ENCODE measurements at regions not wholly inside any gene's neighbourhood (a gene's known extent, or its start where the extent isn't known, plus 50 kb on each side); places are given as distances from the start of the nearest gene placed in this dataset.
"Not testable (repeated sequence)": the region's sequence is repeated elsewhere in the genome, so short reads cannot be mapped to it uniquely, and the experiment has no call there.

DNA sequence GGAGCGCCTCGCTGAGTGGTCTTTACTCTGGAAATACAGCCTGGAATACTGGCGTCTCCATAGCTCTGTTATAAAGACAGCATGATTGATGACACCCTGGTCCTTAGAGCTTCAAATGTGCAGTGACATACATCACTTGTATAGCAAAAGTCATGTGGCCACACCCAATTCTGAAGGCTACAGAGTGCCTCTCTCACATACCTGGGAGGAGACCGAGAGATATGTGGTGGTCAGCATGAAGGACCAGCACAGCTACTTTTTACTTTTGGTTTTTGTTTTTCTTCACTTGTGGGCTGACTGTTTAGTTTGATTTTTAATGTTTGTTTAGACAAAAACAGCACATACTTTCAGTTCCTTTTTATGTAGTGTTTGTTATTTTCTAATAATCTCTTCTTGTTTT lies 938.5 kb upstream of the SOX11 start:
- no peak for DNase-seq

DNA sequence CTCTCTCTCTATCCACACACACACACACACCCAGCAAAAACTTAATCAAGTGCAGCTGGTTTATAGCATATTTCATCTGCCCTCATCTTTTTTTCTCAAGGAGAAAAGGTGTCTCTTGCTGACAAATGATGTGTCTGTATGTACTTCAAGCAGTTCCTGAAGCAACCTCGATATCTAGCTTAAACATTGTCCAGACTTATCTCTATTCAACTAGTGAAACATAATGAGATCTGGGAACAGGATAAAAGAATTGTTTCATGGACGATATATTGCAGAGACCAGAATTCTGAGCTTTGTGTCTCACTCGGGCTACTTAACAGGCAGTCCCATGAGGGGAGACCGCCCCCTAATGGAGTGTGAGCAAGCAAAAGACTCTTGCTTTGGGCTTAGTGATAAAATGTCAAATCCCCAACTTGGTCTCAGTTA lies 929.2 kb upstream of the SOX11 start:
- peak; percentile 44 for DNase-seq

DNA sequence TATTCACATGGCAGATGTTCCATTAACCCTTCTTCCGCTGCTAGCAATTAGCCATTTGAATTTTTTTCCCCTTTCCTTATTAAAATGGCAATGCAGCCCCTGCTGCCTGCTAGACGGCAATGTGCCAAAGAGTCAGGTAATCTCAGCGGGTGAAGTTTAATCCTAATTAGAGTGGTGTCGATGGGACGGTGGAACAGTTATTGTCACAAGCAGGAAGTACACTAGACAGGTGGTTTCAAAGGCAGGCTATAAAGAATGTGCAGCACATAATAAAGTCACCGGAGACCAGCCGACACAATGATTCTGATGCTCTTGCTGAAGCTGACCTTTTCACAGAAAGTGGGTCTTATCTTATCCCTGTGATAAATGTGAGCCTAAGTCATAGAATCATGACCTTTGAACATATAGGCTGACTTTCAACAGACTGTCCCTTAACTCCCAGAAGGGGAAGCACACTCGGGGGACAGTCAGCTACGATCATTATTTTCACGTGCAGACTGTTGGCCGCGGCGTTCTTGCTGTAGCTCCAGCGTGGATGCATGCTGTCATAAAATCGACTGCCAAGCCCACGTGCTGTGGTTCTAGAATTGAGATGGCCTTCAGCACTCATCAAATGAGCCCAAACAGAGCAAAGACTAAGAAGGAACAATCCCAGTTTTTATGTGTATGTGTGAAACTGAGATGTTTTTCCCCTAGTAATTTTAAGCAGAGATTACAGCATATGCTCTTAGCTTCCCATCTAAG lies 926.2 kb upstream of the SOX11 start:
- DNase-seq = peak; percentile 12

DNA sequence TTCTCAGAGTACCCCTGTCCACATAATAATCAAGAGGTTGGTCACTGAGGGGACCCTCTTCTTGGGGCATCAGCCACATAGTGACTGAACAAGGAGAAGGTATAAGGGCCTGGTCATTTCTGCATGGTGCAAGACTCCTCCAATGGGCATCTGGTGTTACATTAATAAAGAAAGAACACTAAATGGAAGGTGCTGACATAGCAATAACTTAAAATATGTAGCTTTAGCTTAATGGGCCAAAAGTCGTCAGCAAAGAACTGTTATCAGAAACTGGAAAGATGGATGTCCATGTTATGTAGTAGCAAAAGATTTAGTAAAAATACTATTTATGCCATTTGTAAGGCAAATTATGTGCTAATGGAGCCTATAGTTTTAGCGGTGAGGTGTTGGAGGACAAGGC lies 916.5 kb upstream of the SOX11 start:
- DNase-seq = no peak

DNA sequence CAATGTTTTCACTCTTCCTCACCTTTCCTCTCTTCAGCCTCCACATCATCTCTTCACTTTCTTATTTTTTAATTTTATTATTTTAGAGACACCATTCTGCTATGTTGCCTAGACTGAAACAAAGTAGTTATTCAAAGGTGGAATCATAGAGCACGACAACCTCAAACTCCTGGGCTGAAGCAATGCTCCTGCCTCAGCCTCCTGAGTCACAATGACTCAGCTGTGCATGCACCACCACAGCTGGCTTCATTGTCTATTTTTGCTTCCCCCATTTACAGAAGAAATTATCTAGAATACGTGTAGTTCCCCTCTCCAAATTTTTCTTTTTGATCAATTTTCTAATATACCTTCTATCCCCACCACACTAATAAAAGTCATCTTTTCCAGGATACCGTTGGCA lies 911.5 kb upstream of the SOX11 start:
- no peak for DNase-seq

DNA sequence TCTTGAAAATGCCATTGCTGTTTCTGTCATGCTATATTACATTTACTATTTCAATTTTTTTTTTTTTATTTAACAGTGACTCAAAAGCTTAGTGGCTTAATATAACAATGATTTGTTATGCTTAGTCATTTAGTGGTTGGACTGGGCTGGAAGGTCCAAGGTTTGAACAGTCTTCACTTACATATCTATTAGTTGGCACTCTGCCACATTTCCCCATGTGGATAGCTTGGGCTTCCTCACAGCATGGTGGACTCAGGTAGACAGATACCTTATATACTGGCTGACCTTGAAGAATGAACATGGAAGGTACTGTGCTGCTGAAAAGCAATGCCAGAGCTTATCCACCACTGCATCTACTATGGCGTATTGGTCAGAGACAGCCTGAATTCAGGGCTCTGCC lies 909.5 kb upstream of the SOX11 start:
- DNase-seq = no peak

DNA sequence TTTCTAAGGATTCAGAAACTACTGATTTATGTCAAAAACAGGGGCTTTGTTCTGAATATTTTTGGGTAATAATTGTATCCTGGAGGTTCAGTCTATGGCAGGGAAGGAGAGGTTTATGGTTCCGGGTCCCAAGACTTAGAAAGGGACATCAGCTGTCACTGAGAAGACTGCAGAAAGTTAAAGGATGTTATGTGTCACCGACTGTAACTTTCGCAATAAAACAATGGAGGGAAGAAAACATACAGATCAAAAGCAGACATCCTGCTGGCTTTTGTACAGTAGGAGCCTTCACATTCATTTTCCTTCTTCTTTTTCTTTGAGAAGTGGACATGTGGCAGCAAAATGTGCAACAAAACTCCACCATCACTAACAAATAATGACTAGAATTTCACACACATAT lies 900.7 kb upstream of the SOX11 start:
- DNase-seq = no peak

DNA sequence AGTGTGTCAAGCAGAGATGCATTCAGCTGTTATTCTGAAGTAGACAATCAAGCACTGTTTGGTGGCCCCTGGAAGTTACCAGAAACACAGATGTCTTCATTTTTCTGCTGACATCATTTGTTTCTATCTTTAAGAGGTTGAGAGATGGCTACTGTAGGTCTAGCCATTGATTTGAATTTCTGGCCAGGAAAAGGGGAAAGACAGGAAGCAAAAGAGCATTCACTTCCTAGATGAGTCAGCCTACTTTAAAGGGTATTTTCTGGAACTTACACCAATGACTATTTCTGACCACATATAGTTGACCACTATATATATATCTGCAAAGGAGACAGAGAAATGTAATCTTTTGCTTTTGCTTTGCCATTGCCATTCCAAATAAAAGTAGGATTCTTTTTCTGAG lies 900.1 kb upstream of the SOX11 start:
- no peak for DNase-seq

DNA sequence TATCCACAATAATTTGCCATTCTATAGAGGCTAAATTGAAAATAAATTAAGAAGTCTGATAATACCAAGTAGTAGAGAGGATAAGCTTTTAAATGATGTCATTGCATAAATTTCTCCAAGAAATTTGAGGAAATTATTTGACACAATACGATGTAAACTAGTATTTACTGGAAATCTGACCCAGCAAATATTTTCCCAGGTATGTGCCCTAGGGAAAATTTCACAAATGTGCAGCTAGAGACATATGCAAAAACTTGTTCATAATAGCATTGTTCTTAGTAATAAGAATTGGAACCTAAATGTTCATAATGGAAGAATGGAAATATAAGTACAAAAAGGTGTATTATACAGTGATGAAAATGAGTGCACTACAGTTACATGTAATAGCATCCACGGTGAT lies 888.8 kb upstream of the SOX11 start:
- DNase-seq = no peak

DNA sequence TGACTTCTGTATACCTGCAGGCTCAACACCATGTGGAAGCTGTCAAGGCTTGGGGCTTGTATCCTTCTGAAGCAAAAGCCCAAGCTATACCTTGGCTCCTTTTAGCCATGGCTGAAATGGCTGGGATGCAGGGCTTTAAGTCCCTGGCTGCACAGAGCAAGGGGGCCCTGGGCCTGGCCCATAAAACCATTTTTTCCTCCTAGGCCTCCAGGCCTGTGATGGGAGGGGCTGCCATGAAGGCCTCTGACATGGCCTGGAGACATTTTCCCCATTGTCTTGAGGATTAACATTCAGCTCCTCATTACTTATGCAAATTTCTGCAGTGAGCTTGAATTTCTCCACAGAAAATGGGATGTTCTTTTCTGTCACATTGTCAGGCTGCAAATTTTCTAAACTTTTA lies 878.0 kb upstream of the SOX11 start:
- DNase-seq = not testable (repeated sequence)

DNA sequence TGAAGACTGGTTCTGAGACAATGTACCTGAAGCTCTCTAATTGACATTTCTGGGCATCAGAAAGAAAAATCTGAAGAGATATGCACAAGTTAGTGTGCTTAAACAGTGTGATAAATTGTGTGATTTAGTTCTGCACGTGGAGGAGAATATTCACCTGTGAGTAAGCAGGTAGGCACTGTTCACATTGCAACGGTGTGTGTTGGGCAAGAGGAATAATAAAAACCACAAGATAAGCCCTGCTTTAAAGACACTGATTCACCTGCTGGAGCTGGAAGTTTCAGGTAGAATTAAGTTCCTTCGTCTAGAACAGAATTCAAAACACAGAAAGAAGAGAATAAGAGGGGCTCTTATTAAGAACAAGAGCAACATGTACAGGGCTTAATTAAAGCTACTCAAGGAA lies 864.3 kb upstream of the SOX11 start:
- no peak for DNase-seq

DNA sequence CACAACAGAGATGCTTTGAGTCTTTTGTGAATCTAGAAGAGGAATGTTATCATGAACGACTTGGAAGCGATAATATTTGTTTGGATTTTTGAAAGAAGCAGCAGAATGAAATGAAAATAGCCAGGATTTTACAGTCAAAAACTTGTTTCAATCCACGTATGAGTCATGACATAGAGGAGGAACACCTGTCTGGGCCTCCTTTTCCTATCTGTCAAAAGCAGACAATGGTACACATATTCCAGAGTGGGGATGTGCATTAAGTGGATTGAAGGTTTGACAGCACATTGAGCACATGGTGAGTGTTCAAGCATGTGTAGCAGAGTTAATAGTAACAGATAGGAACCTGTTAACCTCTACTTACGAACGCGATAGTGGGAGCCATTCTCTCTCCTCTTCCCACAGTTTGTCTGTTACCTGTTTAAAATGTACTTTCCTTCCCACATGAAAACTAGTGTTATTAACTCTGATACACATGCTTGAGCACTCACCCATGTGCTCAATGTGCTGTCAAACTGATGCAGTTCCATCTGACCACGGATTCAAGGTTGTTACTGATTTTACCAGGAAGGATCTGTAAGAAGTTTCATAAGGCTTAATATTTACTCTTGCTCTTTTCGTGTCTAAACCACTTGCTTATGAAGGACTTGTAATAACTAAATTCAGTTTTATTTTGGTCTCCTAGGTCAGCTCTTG lies 863.4 kb upstream of the SOX11 start:
- no peak for DNase-seq

DNA sequence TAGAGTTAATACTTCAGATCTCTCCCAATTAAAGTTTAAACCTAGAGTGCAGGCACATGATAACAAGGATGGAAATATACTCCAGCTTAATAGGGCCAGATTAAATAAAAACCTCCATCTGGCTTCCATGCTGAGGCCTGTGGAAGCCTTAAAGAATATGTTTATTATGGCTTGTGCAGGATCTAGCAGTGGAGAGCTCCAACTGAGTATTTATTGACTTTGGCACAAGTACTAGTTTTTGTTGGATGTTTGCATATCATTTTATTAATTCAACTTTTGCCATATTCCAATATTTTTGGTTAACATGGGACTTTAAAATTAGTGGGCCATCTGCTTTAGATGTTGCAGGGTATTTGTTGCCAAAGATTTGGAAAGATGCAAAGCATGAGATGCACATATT lies 860.4 kb upstream of the SOX11 start:
- no peak for DNase-seq

DNA sequence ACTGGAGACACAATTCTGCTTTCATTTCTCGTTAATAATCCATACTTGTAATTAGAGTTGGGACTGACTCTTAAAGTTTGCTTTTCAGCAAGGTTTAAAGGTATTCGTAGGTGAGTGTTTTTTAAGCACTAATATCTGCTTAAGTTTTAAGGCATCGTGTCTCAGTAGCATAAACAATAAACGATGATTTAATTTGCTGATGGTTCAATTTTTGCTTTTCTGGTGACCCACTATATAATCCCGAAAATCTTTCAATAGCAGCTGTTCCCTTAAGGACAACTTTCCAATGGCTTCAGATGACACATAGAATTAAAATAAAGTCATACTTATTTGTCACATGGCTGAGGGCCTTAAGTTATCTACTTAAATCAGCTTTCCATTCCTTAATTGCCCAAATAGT lies 859.5 kb upstream of the SOX11 start:
- DNase-seq = no peak

DNA sequence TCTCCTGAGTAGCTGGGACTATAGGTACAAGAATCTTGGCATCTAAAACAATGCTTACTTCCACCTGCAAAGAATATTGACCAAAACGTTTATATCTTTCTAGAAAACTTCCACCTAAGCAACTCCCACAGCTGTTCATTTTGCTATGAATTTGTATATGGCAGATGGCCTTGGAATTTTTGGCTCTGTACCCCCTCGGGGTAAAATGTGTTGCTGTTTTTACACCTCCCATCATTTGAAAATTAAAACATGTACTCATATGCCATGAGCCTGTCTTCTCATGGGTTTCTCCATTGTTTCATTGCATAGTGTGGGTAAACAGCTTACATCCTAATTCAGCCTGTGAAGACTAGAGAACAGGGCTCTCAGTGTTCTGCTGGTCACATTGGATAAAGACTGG lies 853.6 kb upstream of the SOX11 start:
- DNase-seq = no peak

DNA sequence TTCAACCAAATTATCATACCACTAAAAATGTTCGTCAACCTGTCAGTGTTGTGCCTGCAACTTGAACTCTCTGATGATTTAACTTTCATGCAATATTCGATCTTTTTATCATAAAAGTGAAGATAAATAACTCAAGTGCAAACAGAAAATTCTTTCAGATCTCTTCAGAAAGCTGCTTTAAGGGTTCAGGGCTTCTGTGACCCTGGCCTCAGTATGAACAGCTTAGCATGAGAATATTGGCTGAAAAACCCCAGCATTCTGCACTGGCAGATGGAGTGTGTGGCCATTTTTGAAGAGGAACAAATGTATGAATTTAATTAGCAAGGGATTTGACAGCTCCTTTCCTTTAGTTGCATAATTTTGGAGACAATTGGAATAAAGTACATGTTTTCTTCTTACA lies 851.4 kb upstream of the SOX11 start:
- no peak for DNase-seq

DNA sequence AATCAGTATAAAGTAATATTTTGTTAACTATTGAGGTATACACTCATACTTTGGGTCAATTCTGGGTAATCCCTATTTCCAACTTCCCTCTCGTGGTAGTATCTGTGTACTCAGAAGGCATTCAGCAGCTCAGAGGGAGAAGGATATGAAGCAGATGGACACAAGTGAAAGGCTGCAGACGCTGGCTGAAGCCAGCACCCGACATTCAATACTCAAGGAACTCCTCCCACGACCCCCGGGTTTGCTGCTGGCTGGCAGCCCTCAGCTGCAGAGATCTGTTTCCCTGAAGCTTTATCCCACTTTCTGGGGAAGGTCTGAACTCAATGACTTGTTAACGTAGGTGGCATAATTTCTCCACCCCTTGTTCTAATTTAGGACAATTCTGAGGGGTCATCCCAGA lies 847.3 kb upstream of the SOX11 start:
- no peak for DNase-seq

DNA sequence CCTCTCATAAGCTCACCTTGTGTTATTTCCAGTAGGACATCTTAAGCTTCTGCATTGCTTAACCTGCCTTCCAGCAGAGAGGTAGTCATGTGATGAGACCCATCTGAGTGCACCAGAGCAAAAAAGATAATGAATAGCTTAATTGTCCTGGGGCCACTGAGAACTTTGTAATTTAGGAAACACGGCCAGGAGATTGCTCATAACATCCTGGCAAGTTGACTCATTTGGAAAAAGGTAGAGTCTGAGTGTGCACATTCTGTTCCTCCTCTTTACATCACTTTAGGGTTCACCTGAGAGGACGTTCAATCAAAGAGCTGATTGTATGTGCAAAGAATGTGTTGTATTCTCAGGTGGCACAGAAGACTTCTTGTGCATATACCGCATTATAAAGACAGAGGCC lies 830.2 kb upstream of the SOX11 start:
- no peak for DNase-seq

DNA sequence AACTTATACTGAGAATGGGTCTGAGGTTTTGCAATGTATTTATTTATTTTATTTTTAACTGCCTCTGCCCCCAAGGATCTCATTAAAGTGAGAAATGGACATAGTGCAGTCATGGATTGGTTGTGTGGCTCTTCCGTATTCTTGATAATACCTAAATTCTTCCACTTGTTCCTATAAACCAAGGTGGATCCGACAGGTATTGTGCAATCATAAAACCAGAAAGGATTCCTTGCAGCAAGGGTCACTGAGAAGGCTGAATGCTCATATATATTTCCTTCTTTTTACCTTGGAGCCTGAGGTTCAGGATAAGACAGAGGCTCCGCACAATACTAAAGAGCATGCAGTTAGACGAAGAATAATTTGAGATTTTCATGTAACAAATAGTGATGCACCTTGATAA lies 826.0 kb upstream of the SOX11 start:
- no peak for DNase-seq

DNA sequence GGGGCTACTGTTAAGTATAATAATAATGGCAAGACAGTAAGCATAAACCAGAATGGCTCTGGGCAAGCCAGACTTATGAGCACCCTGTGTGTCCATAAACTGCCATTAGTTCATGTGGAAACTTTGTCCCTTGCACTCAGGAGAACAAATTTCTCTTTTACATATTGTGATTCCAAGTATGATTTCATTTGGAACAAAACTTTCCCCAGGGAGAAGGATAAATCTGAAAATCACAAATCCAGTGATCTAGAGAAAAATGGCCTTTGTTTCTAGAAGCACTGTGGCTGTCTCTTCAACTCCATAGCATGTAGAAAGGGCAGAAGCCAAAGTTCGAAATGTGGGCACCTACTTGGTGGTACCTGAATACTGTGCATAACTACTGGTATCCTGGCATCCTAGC lies 823.7 kb upstream of the SOX11 start:
- no peak for DNase-seq

DNA sequence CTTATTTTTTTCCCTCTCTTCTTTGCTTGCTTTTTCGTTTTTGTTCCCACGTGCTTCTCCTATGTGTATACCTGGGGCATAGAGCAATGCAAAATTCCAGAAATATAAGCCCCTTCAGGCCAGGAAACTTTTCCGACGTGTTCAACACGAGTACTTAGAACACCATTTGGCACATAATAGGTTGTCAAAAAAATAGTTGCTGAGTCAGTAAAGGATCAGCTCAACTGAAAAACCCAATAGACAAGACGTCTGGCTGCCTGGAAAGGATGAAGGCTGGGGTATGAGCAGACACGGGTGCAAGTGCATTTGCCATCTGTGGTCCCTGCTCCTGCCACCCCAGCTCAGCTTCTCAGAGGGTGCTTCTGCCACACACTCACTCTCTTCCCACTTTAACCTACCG lies 823.0 kb upstream of the SOX11 start:
- DNase-seq = no peak

DNA sequence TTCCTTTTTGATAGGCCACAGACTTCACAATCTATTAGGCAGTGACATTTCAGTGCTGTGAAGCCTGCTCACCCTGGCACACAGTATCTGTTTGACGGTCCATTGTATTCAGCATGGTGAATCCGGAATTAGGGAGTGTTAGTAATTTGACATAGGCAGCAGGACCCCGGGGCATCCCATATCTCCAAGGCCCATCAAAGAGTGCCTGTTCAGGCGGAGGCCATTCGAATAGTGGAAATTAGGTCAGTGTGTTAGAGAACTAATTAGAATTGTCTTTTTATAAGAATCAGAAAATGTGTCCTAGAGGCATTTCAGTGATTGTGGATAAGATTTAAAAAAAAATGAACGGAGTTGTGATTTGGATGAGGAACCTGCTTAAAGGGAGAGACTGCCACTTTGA lies 818.8 kb upstream of the SOX11 start:
- DNase-seq = no peak

DNA sequence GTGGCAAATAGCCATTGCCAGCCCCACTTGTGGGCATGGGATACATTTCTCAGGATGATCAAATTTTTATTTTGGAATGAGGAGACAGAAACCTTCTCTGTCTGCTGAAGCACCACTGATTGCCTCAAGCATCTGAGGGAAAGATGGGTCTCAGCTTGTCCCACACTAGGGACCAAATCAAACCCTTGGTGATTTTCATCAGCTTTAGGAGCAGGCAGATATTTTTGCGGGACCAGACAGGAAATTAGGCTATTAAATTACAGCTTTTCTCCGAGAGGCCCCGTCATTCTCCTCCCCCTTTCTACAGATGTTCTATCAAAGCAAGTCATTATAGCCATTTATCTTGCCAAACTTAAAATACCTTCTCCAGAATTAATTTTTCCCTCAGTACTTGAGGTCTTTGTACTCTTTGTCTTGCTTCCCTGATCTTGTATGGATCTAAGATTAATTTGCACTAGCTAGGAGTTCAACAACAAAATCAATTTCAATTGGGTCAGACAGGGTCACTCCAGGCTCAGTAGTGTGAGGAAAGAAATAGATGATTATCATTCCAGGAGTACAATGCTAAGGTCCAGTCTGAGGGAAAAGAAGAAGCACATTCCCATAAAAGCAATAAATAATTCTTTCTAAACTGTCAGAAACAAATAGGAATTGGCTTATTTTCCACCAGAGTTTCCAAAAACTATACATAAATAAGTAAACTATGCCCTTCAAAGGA lies 818.1 kb upstream of the SOX11 start:
- no peak for DNase-seq

DNA sequence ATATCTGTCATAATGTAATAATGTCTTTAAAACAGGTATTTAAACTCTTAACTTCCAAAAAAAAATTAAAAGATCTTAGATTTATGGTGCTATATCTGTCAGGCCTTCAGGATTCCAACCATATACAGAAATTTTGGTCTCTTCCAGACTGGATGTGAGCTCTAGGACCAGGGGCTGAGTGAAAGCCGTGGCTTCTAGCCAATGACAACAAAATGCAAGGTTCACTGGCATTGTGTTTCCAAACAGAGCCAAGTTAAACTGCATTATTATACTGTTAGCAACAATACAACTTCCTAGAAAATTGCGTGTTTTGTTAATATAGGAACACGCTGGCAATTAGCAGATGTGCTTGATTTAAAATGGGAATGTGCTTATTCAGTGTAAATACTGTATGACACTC lies 809.8 kb upstream of the SOX11 start:
- DNase-seq = peak; percentile 27

Measured in SHP77 treated with DMSO at 0.1 percent for 48 hours (cell line).